ENCODE measurements at regions not wholly inside any gene's neighbourhood (a gene's known extent, or its start where the extent isn't known, plus 50 kb on each side); places are given as distances from the start of the nearest gene placed in this dataset.

DNA sequence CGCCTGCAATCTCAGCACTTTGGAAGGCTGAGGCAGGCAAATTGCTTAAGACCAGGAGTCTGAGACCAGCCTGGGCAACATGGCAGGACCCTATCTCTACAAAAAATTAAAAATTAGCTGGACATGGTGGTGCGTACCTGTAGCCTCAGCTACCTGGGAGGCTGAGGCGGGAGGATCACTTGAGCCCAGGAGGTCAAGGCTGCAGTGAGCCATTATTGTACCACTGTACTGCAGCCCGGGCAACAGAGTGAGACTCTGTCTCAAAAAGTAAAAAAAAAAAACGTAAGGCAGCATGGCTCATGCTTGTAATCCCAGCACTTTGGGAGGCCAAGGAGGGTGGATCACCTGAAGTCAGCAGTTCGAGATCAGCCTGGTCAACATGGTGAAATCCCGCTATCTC, 263.6 kb downstream of the PARN start:
- H3K4me2 ChIP-seq (ENCODE audit: low read length), result no peak overlapping the region
- H4K20me1 ChIP-seq (ENCODE audit: low read length), result no peaks in the 10 kb centered on the region
- H3K9ac ChIP-seq (ENCODE audit: low read length), result no peak overlapping the region
- no peak overlapping the region for H2AFZ ChIP-seq (ENCODE audit: low read length)
- DNase-seq (no peak), ATAC-seq (no peak)
- no peaks in the 10 kb centered on the region for H3K9me3 ChIP-seq (ENCODE audit: low read length)
- TF ChIP-seq EZH2 (IDR thresholded peaks at IDR 0.05; ENCODE audit: low read length, unreplicated experiment), result no peak
- TF ChIP-seq EZH2phosphoT487 (IDR thresholded peaks at IDR 0.05; ENCODE audit: borderline replicate concordance, low read length), result no peak
- TF ChIP-seq CTCF (conservative IDR thresholded peaks at IDR 0.05; ENCODE audit: low read depth, low read length), result no peak
- no peaks in the 10 kb centered on the region for H3K36me3 ChIP-seq (ENCODE audit: low read depth, low read length)
- peaks cover 22% of the 10 kb centered on the region for H3K4me1 ChIP-seq (ENCODE audit: insufficient read depth, low read length)
- BruUV-seq (replicated peaks), result no TSS peak
- ChIA-PET CTCF (no interaction called here), POLR2A (ENCODE audit: unreplicated experiment) (no interaction called here)
- H3K9me2 ChIP-seq (replicated peaks; ENCODE audit: low read length), result no peaks in the 10 kb centered on the region
- H3K4me3 ChIP-seq (ENCODE audit: low read length), result no peak overlapping the region
- intact Hi-C loops (cut with micrococcal nuclease), result no loop called here
- H3K27ac ChIP-seq (ENCODE audit: low read length), result no peak overlapping the region
- no peaks in the 10 kb centered on the region for H3F3A ChIP-seq (ENCODE audit: low read length, unreplicated experiment)
- no peaks in the 10 kb centered on the region for H3K79me2 ChIP-seq (ENCODE audit: low read length)
- H3K27me3 ChIP-seq (ENCODE audit: low read length), result no peaks in the 10 kb centered on the region

- H3K9me2 ChIP-seq (replicated peaks; ENCODE audit: low read length), result no peaks in the 10 kb centered on the region
- H3F3A ChIP-seq (ENCODE audit: low read length, unreplicated experiment), result no peaks in the 10 kb centered on the region
- no peak overlapping the region for H2AFZ ChIP-seq (ENCODE audit: low read length)
- DNase-seq (no peak), ATAC-seq (no peak)
- H4K20me1 ChIP-seq (ENCODE audit: low read length), result no peaks in the 10 kb centered on the region
- ChIA-PET POLR2A (ENCODE audit: unreplicated experiment) (no interaction called here), CTCF (no interaction called here)
- no peaks in the 10 kb centered on the region for H3K79me2 ChIP-seq (ENCODE audit: low read length)
- H3K36me3 ChIP-seq (ENCODE audit: low read depth, low read length), result no peaks in the 10 kb centered on the region
- H3K9ac ChIP-seq (ENCODE audit: low read length), result no peak overlapping the region
- intact Hi-C loops (cut with micrococcal nuclease), result no loop called here
- no TSS peak for BruUV-seq (replicated peaks)
- TF ChIP-seq EZH2 (IDR thresholded peaks at IDR 0.05; ENCODE audit: low read length, unreplicated experiment), result no peak
- H3K9me3 ChIP-seq (ENCODE audit: low read length), result no peaks in the 10 kb centered on the region
- 0 out of 2 replicates have a peak overlapping the region, but pooled peaks have one; percentile 13 for H3K27ac ChIP-seq (ENCODE audit: low read length)
- no peak overlapping the region for H3K4me3 ChIP-seq (ENCODE audit: low read length)
- peaks cover 22% of the 10 kb centered on the region for H3K4me1 ChIP-seq (ENCODE audit: insufficient read depth, low read length)
- peak overlapping the region; percentile 47 for H3K4me2 ChIP-seq (ENCODE audit: low read length)
- no peaks in the 10 kb centered on the region for H3K27me3 ChIP-seq (ENCODE audit: low read length)
Measured at GRCh38 chr16:14365200-14365851, 264.7 kb downstream of the PARN start.

DNA sequence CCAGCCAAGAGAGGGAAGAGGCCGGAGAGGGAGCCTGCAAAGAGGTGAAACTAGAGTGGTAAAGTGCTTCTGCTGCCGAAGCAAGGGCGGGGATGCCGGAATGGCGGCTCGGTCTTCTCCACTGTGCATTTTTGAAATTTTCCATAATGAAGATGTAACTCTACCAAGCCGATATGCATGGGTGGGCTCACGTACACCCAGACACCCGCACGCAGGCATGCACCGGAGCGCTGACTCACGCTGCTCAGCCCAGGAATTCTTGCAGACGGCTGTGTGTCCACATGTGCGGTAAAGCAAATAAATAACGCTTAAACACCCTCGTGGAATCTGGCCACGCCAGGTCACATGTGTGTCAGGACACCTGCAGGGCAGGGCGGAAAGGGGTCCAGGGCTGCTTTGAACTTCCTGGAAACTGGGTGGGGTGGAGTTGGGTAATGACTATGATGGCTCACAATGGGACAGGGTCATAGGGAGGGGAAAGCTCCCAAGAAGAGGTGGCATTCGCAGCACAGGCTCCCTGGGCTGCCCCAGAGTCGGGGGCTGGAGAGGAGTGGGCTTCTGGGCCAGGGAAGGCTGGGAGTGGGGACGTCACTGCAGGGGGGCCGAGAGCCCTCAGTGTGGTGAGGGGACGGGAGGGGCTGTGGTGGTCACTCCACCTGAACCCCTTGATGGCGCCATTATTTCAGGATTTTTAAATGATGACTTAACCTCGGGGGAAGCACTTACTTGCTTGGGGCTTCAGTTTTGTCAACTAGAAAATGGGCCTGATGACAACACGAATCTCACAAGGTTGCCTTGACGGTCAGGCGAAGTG, 265.5 kb downstream of the PARN start:
- no peaks in the 10 kb centered on the region for H3K9me2 ChIP-seq (replicated peaks; ENCODE audit: low read length)
- peak overlapping the region; percentile 31; the same call in 1 of the 2 replicates for H3K4me3 ChIP-seq (ENCODE audit: low read length)
- H3F3A ChIP-seq (ENCODE audit: low read length, unreplicated experiment), result no peaks in the 10 kb centered on the region
- peak overlapping the region; percentile 27 for H2AFZ ChIP-seq (ENCODE audit: low read length)
- peak overlapping the region; percentile 13 for H3K27ac ChIP-seq (ENCODE audit: low read length)
- TF ChIP-seq EZH2phosphoT487 (IDR thresholded peaks at IDR 0.05; ENCODE audit: borderline replicate concordance, low read length) (no peak), CTCF (conservative IDR thresholded peaks at IDR 0.05; ENCODE audit: low read depth, low read length) (no peak), EZH2 (IDR thresholded peaks at IDR 0.05; ENCODE audit: low read length, unreplicated experiment) (no peak)
- intact Hi-C loops (cut with micrococcal nuclease), result no loop called here
- ChIA-PET CTCF (no interaction called here), POLR2A (ENCODE audit: unreplicated experiment) (no interaction called here)
- no peaks in the 10 kb centered on the region for H3K79me2 ChIP-seq (ENCODE audit: low read length)
- no TSS peak for BruUV-seq (replicated peaks)
- H4K20me1 ChIP-seq (ENCODE audit: low read length), result no peaks in the 10 kb centered on the region
- H3K9ac ChIP-seq (ENCODE audit: low read length), result no peak overlapping the region
- H3K4me1 ChIP-seq (ENCODE audit: insufficient read depth, low read length), result peaks cover 22% of the 10 kb centered on the region
- H3K9me3 ChIP-seq (ENCODE audit: low read length), result no peaks in the 10 kb centered on the region
- peak; percentile 78 for ATAC-seq
- H3K36me3 ChIP-seq (ENCODE audit: low read depth, low read length), result no peaks in the 10 kb centered on the region
- DNase-seq, result peak; percentile 85
- peak overlapping the region; percentile 47 for H3K4me2 ChIP-seq (ENCODE audit: low read length)
- no peaks in the 10 kb centered on the region for H3K27me3 ChIP-seq (ENCODE audit: low read length)

Data from PC-3 (cell line).